GM13977 (cell line): ENCODE measurements at regions not wholly inside any gene's neighbourhood (a gene's known extent, or its start where the extent isn't known, plus 50 kb on each side); places are given as distances from the start of the nearest gene placed in this dataset.

ENCODE experiments used
- DNase-seq: peaks from one replicate; pipeline ENCODE4 v3.0.0; 2012; ENCODE audit warnings: low spot score
- CTCF ChIP-seq: IDR thresholded peaks from 2 replicates; pipeline ENCODE4 v1.5.1; 2012; ENCODE audit warnings: mild to moderate bottlenecking, control low read depth; ENCODE audit not compliant: insufficient read depth; ENCODE audit errors: extremely low read depth, missing control alignments
- in situ Hi-C: fragments of 300-500 bp; cut with MboI; formaldehyde crosslinking; loops from one replicate; pipeline ENCODE4 v1.12.0; 2022; ENCODE audit warnings: low sequenced_read_pairs, low pct_unique_long_range_greater_than_20kb, mixed read lengths, inconsistent platforms; ENCODE audit not compliant: unreplicated experiment

GRCh38 chr13:59501004-59501403 is 662.7 kb downstream of the DIAPH3 start:
- no peak for DNase-seq
- in situ Hi-C loops: no loop called here
- no peak for TF ChIP-seq CTCF

GRCh38 chr13:59504407-59504806 is 659.3 kb downstream of the DIAPH3 start:
- no peak for TF ChIP-seq CTCF
- in situ Hi-C loops: no loop called here
- DNase-seq: no peak

GRCh38 chr13:59510386-59510785 is 653.3 kb downstream of the DIAPH3 start:
- TF ChIP-seq CTCF: no peak
- no peak for DNase-seq
- in situ Hi-C loops: no loop called here

GRCh38 chr13:59513686-59514085 is 650.0 kb downstream of the DIAPH3 start:
- in situ Hi-C loops: no loop called here
- DNase-seq: no peak
- no peak for TF ChIP-seq CTCF

- no peak for DNase-seq
- in situ Hi-C loops: no loop called here
- TF ChIP-seq CTCF: no peak
Observed at GRCh38 chr13:59514316-59514715, 649.4 kb downstream of the DIAPH3 start.

- no peak for TF ChIP-seq CTCF
- no peak for DNase-seq
- in situ Hi-C loops: no loop called here
Observed at GRCh38 chr13:59519819-59520218, 643.9 kb downstream of the DIAPH3 start.

GRCh38 chr13:59521549-59521948 is 642.2 kb downstream of the DIAPH3 start:
- no peak for TF ChIP-seq CTCF
- no peak for DNase-seq
- in situ Hi-C loops: no loop called here
